HL-60/S4 (cell line): ENCODE measurements at regions not wholly inside any gene's neighbourhood (a gene's known extent, or its start where the extent isn't known, plus 50 kb on each side); places are given as distances from the start of the nearest gene placed in this dataset.

ENCODE experiments used
- in situ Hi-C: fragments of 300-500 bp; cut with MboI; formaldehyde crosslinking; loops from 2 replicates; pipeline ENCODE4 v1.14.3; 2022; ENCODE audit warnings: low sequenced_read_pairs

DNA sequence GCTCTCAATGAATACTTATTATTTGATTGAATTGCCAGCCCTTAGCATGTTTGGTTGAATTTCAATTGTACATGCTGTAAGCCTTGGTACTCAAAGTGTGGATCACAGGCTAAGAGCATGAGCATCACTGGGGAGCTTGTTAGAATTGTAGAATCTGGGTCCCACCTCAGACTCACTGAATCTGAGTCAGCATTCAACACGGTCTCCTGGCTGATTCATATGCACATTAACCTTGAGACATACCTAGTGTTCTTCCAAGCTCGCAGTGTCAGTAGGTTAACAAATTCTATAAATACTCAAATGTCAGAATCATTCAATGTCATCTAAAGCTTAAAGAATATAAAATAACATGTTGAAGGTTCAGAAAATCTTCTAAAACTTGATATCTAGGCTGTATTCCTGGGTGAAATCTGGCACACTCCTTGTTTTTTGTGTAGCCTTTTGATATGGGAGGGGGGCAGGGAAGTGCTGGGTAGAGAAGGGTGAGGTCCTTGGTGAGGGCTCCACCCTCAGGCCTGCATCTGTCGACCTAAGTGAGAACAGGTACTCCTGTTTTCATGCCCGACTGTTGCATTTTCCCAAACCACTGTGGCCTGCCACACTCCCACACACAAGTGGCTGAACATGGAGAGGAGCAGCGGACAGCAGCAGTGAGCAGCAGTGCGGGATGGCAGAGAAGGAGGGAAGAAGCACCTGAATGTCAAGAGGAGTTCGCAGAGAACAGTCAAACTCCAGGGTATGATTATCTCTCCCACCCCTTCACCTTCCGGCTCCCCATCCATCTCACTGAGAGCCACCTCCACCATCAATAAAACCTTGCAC lies 529.6 kb upstream of the IGFBP7 start:
- in situ Hi-C loops: no loop called here

DNA sequence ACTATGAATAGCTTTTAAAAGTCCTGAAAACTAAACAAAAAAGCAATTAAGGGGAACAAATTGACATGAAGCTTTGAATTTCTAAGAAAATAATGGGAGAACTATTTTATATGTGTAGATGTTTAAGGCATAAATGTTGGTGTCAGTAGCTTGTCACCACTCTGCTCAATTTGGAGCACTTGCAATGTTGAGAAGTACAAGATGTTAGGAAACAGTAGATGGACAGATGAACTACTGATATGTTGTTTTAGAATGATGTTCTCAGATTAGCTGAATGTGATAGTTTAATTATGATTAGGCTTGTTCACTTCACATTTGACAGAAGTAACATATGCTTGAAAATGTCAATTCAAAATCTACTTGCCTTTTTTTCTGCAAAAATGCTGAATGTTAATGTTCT lies 525.7 kb upstream of the IGFBP7 start:
- in situ Hi-C loops: no loop called here

DNA sequence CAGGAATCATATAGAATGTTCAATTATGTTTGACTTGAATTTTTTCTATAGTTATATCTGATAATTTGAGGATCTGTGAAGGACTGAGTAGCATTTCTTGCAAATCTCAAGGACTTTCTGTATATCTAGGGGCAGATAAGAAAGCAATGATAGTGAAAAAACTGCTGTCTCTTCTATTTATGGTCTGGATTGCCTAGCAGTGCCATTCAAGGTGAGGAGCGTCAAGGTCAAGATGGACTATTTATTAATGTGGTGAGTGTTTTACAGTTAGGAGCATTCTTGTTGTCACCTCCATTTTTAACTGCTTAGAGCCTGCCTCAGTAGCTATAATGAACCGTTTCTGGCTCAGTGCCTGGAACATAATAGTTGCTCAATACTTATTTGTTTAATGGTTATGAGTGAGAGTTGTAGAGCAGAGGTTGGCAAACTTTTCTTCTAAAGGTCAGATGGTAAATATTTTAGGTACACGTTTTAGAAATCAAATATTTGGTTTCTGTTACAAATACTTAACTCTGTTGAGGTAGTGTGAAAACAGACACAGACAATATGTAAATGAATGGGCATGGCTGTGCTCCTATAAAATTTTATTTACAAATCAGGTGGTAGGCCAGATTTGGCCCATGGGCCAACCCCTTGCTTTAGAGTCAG lies 523.2 kb upstream of the IGFBP7 start:
- in situ Hi-C loops: no loop called here

DNA sequence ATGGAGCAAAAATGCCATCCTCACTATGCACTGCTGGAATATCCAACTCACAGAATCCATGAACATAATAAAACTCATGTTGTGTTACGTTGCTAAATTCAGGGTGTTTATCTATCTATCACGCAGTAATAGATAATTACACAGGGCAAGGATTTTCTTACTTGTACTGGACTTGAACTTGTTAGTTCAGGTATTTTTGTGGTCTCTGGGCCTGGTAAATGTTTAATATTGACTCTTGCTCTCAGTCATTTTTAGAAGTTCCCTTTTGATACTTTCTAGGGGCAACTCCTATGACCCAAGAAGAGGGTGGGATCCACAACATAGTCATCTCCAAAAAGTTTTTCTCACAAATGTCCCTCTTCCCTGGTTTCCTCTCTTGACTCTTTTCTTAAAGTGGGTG lies 522.4 kb upstream of the IGFBP7 start:
- in situ Hi-C loops: no loop called here

- in situ Hi-C loops: no loop called here
These were observed 521.0 kb upstream of the IGFBP7 start for GRCh38 chr4:57631147-57631546.

DNA sequence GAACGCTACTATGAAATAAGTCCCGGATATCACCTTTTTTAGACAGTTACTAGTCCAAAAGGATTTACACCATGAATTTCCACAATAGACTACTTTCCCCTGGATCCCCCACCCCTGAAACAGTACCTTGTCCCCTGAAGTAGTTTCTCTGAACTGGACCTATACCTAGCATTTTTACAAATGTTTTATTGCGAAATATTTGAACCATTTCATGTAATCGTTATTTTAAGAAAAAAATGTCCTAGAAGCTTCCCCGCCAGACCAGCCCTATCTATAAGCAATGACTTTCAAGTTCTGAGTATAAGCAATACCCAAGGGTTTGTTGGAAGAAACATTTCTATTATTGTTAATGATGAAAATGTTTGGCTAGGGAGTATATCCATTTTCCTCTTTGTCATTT lies 517.8 kb upstream of the IGFBP7 start:
- in situ Hi-C loops: no loop called here

DNA sequence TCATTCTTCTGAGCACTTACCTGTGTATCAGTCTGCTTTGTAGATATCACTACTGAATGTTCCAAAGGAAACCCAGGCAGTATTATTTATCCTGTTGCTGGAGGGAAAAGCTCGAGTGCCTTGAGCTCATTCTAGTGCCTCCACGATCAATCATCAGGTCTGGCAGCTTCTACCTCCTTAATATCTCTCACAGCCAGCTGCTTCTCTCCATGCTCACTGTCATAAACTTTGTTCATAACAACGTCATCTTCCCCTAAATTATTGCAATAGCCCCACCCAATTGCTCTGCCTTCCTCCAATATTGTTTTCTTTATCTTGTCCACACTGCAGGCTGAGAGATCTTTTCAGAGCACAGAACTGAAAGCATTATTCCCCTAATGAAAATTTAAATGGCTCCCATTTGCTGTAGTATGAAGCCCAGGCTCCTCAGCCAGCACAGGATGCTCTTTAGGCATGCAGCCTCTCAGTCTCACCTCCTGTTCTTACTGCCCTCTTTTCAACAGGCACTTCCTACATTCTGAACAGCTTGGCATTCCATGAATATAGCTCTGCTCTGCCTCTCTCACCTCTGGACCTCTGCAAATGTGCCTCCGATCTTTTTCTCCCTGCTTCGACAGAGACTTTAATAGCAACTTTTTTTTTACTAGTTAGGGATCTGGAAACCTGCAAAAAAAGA lies 504.2 kb upstream of the IGFBP7 start:
- in situ Hi-C loops: no loop called here

DNA sequence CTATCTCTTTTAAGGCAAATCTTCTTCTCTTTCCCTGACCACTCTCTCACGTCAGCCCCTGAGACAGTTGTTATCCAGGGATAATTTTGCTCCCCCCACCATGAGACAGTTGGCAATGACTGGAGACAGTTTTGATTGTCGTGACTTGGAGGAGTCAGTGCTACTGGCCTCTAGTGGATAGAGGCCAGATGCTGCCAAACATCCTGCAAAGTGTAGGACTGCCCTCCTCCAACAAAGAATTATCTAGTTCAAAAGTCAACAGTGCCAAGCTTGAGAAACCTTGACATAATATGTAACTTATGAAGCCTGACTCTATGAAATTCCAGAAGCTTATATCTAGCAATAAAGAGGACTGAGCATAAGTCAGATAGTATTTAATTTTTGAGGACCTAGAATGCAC lies 502.1 kb upstream of the IGFBP7 start:
- in situ Hi-C loops: no loop called here

DNA sequence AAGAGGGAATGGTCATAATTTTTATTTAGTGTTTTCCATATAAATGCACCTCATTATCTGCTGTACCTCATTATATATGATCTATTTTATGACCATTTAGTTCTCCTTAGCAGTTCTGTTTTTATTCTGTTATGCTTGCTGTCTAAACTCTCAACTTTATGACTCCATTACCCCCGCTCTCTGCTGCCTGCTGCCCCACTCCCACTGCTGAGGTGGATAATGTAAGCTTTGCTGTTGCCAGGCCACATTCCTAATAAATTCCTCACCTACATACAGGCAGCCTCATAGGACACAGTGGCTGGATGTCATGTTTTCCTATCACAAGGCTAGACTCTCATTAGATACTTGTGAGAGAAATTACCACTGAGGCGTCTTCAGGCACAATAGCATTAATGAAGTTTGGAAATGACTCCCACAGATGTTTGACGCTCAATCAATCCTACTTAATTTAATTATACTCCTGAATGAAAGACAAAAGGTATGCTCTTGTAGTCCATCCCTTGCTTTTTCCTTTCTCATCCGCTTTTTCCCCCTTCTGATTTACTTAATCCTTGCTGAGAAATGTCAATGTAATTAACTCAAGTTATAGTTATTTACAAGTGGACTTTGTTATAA lies 497.5 kb upstream of the IGFBP7 start:
- in situ Hi-C loops: no loop called here

DNA sequence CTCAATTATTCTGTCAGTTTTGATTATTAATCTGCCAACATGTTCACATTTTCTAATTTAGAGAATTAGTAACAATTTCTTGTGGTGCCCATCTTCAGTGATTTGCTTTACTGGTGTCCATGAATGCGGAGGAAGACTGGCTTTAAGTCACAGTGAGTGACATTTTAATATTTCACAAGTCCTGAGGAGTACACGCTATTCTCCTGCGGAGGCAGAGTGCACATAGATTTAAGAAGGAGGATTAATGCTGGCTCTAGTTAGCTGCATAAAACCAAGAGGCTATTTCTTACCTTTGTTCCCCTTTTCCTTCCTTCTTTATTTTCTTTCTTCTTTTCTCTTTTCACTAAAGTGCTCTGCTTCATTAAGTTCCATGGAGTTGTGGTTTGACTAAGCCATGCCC lies 495.2 kb upstream of the IGFBP7 start:
- in situ Hi-C loops: no loop called here

DNA sequence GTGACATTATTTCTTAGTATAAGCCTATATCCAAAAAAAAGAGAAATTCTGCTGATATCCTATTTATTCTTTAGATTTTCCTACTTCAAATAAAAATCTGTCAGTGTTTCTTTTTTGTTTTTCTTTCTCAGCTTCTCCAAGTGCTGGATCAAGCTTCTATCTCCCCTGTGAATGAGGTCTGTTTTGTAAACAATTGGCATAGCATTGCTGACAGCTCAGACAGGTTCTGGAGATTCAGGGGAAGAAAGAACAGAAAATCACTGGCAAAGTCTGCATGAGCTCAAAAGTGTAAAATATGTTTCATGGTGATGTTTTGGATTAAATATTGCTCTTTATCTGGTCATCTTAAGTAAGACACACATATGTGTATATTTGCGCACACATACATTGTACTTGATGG lies 492.0 kb upstream of the IGFBP7 start:
- in situ Hi-C loops: no loop called here

DNA sequence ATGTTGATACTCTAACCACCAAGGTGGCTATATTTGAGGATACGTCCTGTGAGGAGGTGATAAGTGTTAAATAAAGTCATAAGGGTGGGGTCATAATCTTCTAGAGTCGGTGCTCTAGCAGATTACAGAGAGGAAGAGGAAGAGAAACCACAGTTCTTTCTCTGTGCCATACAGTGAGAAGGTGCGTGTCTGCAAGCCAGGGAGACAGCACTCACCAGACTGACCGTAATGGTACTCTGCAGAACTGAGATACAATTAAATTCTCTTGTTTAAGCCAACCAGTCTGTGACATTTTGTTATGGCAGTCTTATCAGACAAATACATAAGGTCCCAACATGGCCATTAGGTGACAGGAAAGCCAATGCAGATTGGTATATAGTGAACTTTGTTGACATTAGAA lies 480.9 kb upstream of the IGFBP7 start:
- in situ Hi-C loops: no loop called here

- in situ Hi-C loops: no loop called here
These were observed 478.4 kb upstream of the IGFBP7 start for GRCh38 chr4:57588557-57588956.

- in situ Hi-C loops: no loop called here
These were observed 470.8 kb upstream of the IGFBP7 start for GRCh38 chr4:57580710-57581599.

DNA sequence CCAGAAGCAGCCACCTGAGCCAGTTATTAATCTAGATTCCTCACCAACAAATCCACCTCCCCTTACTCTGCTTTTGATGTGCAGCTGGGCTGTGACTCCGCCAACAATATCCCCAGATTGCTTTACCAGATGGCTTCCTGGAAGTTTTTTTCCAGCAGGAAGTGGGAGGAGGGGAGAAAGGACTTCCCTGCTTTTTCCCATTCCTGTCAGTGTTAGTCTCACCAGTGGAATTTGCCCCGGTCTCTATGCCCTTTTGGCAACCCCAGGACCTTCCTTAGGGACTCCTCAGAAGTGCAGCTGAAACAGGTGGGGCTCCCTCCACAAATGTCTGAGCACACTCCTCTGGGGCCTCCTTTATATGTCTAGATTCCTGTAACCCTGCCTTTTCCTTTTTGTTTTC lies 465.2 kb upstream of the IGFBP7 start:
- in situ Hi-C loops: no loop called here

DNA sequence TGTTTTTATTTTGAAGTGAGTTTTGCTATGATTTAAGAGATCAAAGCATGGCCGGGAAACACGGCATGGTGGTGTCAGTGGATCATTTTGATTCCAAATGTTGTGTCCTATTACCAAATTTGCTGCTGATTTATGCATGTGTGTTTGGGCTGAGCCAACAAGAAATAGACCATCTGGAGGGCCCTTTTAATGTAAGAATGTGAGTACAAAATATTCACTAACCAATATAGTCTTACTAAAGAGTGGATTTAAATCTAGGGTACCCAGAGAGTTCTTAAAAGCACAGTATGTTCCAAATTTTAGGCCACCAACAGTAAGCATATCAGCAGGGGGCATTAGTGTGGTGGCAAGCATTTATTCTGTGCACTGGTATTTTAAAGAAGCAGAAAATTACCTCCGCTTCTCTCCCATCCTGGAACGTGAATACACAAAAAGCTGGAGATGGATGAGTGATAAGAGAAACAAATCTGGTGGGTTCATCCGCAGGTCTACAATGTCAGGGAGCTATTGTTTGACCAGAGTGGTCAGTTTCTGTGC lies 444.4 kb upstream of the IGFBP7 start:
- in situ Hi-C loops: no loop called here

DNA sequence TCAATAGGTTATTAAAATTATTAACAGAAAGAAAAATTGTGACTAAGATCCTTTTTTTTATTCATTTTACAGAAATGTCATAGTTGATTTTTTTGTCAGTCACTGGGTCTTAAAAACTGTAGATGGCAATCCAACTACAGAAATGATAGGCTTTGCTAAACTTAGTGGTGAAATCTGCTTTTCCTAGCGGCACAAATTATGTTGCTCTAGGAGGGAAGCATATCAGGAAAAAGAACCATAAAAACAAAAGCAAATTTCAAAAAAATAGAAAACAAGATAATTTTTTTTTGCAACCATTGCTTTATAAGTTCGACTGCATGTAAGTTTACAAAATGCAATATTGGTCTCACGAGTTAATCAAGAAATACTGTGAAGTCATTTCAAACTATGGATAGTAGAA lies 443.5 kb upstream of the IGFBP7 start:
- in situ Hi-C loops: no loop called here

DNA sequence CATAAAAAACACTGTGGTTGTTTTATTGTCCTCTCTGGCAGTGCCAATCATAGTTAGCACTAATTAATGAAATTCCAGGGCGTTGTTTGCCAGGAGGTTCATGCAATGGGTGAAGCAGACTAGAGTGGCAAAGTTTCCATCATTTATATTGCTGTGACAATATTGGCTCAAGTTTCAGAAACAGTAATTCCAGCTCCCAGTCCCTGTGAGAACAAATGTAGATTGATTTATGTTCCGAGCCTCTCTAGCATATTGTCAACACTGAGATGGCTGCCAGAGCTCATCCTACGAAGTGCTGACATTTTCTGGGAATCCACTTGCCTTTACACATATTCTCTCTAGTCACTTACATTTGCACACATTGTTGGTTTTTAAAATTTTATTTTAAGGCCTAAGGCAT lies 440.0 kb upstream of the IGFBP7 start:
- in situ Hi-C loops: no loop called here

DNA sequence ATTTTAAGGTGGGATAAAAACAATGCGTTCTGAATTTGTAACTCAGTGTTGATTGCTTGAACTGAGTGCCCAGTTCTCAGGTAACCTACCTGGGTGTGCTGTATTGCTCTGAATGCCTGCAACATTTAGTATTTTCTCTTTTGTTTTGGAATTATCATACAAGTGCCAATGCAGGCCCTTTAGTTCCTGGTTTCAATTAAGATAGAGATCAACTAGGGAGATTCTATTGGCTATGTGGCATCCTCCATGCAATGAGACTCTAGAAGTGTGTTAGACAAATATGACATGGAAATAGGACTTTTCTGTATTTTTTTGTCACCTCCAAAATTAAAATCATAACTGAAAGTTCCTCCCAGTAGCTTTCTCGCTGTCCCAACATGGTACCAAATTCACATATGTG lies 438.7 kb upstream of the IGFBP7 start:
- in situ Hi-C loops: no loop called here
